Amniotic epithelial cell (primary cell): ENCODE measurements at regions not wholly inside any gene's neighbourhood (a gene's known extent, or its start where the extent isn't known, plus 50 kb on each side); places are given as distances from the start of the nearest gene placed in this dataset.

Experiments used
- DNase-seq: peaks from one replicate; pipeline ENCODE4 v3.0.0-alpha.2; 2010; ENCODE audit warnings: low read depth

DNA sequence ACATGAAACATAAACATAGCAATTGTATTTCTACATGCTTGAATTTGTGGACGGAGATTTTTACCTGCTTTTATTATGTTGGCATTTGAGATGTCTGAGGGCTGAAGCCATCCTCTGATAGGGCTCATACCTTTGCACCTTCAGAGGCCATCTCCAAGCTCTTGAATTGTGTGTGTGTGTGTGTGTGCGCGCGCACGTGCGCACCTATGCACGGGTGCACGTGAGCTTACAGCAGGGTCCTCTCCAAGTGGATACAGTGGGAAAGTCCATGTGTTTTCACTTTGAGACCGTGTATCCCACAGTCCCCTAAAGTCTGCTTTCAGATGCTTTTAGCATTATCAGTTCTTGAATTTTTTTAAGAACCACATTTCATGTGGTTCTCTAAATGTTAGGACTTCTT, 178.6 kb downstream of the RAB11FIP2 start:
- DNase-seq = no peak

DNA sequence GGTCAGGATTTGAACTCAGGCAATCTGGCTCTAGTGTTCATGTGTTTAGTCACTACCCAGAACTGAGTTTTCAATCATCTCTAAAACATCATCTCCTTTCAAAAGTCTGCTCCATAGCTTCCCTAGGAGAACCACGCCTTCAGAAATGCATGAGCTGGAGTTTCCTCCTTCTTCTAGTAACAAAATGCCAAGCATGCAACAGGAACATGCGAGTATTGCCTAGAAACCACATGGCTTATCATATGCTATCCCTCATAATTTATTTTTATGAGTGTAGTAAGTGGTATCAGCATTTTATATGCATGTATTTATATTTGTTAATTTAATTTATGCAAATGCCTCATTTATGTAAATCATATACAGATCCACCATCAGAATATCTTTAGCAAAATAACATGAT, 170.9 kb downstream of the RAB11FIP2 start:
- no peak for DNase-seq

DNA sequence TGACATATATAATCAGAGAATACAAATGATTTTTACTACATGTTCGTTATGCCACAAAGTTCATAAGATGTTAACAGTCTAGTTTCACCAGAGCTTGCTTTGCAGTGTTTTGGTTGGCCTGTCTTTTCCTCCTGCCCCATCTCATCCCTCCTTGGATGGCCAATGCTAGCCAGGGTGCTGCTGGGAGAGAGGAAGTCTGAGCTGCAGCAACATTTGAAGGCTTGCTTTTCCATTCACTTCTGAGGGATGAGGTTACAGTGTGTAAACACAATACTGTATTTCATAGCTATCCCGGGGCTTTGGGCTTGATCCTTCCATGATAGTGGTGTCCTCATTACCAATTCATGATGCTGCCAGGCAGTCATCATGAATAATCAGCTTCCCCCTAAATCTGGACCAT, 170.5 kb downstream of the RAB11FIP2 start:
- no peak for DNase-seq

DNA sequence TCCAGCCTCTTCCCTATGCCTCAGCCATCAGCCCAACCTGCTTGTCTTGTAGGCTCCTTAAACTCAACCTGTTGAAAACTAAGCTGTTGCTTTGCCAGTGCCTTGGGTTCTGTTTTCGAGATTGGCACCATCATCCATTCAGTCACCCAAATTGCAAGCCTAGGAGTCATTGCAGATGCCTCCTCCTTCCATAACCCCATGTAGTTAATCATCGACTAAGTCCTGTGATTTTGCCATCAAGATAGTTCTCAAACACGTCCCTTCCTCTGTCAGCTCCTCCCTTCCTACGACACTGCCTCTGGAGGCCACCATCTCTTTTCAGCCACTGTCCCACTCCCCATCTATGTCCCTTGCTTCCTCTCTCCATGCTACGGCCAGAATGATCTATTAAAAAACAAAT, 168.1 kb downstream of the RAB11FIP2 start:
- DNase-seq = no peak

DNA sequence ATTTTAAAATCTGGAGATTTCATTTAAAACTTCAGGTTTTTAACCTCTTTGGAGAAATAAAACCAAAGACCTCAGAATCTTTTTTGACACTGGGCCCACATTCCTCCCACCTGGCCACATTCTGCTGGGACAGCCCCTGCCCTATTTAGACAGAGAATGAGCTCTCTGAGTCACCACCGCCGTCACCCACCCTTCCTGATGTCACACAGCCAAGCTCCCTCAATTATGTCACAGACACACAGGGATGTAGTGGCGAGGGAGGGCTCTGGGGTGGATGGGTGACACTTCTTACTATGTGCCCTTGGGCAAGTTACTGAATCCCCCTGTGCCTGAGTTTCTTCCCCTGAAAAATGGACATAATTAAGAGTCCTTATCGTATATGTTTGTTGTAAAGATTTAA, 162.6 kb downstream of the RAB11FIP2 start:
- DNase-seq = no peak

DNA sequence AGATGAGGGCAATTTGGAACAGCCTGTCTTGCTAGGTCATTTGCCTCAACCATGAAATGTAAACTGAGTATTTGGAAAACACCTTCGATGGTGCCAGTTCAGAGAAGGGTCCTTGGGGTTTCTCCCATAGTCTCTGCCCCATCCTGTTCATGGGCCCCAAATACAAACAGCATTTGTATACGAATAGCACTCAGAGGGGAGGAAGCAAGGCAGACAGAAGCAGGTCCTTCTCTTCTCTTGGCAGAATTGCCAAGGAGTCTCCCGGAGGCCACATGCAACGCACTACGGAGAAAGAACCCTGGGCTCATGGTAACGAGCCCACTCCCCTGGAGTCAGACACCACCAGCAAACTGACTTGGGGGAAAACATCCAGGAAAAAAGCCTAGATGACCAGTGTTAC, 162.1 kb downstream of the RAB11FIP2 start:
- DNase-seq = no peak

DNA sequence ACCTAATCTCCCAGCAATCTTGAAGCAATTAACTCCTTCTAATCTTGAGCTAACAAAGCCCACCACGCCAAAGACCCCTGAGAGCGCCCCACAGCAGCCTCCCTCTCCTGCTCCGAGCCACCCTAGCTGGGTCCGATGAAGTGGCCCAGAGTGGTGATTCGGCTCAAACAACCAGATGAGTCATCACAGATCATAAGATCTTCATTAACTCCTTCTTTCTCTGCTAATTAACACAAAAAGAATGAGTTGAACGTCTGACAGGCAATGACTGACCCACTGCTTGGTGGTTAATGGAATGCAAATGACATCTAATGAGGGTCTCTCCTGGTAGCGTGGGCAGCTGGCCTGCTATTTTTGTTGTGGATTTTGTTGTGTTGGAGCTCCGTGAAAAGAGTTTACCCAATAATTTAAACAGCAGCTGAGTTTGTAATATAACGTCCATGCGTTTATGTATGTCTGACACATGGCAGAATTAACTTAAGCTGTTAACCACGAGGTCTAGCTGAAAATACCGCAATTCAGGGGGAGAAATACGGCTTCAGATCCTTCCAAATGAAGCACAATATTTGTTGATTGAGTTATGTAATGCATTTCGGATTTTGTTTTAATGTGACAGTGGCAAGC, 161.4 kb downstream of the RAB11FIP2 start:
- DNase-seq = no peak

DNA sequence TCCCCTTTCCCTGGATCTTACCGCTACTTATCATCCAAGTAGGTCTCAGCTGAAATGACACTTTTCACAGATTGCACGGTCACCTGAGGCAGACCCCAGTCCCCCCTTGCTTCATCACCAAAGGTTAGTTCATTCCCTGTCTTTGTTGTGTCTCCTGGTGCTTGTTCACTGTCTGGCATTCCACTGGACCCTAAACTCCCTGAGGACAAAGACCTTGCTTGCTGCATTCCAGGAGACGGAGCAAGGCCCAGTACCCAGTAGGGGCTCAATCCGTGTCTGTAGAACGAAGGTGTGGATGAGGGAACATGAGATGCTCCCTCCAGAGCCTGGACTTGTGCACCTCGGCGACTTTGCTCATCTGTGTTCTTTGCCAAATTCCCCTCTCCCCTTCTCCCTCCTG, 160.0 kb downstream of the RAB11FIP2 start:
- DNase-seq = no peak

DNA sequence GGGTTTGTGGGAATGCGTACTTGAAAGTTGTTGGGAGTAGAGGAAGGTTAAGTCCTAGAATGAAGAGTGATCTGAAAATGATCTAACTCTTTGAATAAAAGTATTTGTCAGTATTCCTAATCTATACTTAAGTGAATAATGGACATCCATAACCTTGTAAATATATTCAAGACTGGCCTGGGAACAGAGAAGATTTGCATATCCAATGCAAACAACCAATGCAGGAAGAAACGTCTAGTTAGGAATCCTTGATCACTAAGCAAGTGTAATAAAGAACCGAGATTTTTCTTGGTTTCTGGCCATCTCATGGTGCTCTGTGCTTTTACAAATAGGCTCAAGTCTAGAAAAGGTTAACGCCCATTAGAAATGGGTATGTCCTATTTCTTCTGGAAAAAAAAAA, 157.1 kb downstream of the RAB11FIP2 start:
- no peak for DNase-seq

DNA sequence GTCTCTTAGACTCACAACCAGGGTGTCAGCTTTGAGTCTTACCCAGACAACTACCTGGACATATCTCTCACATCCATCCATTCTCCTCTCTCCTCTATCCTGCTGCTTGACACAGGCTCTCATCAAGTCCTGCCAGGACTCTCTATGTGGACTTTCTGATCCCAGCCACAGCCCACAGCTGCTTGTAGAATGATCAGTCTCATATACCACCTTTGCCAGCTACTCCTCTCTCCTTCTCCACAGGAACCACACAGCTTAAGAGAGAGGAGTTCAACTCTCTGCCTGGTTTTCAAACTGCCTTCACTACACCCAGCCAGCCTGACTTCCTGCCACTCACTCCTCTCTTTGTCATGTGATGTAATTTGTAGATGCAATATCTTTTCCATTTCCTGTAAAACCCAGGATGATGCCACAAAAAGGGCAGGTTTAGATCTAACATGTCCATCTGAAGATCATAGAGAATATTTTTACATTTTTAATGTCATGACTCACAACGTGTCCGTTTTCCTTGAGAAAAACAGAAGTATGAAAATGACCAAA, 154.0 kb downstream of the RAB11FIP2 start:
- DNase-seq = no peak

DNA sequence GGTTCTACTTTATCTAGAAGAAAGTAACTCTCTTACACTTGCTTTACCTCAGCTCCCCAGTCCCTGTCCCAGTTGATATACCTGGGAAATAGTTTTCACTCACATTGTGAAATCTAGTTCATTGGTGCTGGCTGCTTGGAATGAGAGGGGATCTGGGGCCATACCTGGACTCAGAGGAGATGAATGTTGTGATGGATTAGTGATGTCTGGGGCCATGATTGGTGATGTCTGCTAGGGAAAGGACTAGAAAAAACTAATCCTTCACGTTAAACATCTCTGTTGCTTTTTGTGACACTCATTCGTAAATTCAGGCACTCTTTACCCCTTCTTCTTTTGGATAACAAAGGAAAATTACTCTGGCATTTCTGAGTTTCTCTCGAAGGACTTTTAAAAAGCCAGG, 152.4 kb downstream of the RAB11FIP2 start:
- no peak for DNase-seq

DNA sequence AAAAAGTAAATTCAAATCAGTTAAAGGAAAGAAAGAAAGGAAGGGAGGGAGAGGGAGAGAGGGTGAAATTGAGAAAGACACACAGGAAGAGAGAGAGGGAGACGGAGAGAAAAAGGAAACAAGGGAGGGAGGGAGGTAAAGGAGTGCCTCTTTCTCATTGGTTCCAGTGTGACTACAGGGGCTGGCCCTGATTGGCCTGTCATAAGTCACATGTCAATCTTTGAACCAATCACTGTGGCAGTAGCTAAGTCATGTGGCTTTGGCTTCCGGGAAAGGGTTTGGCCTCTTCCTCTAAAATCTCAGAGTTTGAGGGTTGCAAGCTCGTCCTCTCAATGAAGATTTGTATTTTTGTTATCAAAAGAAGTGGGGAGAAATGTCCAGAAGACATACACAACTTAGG, 150.2 kb downstream of the RAB11FIP2 start:
- no peak for DNase-seq

DNA sequence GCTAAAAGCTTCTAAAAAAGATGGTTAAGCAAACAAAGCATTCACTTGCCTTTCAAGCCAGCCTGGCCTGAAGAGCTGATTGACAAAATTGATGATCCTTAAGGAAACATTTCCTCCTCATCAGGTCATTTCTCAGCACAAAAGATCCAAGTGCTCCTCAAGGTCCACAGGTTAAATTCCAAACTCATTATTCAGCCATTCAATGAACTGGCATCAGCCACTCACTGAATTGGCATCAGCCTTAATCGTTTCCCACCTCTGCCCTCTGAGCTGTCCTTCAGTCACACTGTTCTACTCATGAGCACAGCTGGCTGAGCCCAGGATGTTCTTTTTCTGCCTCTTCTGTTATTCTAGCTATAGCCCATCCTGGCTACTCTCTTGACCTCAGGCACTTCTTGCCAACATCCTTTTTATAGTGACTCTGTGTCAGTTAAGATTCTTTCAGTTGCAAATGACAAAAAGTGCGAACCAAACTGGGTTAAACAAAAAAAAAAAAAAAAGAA, 147.5 kb downstream of the RAB11FIP2 start:
- DNase-seq = no peak

DNA sequence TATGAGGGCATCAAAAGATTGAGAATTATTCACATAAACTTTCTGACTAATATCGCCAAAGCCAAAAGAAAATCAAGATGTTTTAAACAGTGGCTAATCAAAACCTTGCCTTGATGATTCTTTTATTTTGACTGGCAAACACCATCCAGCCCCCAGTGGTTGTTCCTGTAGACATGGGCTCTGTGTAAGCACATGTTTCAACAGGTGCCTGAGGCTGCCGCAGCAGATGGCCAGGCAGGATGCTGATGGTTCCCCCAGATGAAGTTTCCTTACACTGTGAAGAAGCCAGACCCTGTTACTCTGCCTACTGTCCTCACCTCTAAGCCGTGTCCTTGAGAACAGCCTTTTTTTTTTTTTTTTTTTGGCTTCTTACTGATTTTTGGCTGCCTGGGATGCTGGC, 146.5 kb downstream of the RAB11FIP2 start:
- DNase-seq = no peak

DNA sequence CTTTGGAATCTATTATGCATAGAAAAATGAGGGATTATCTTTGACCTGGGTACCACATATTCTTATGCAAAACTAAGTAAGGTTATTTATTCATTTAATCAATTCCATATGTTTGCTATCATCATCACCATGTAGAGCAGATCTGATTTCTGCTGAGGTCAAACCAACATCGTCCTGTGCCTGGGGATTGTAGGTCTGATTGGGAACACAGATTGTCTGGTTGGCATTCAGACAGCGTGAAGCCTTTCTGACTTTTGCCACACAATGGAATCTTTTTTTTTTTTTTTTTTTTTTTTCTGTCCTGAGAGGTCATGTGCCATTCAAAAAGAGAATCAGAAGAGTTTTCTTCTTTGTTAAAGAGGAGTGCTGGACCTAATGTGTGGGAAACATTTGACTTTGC, 142.9 kb downstream of the RAB11FIP2 start:
- no peak for DNase-seq

DNA sequence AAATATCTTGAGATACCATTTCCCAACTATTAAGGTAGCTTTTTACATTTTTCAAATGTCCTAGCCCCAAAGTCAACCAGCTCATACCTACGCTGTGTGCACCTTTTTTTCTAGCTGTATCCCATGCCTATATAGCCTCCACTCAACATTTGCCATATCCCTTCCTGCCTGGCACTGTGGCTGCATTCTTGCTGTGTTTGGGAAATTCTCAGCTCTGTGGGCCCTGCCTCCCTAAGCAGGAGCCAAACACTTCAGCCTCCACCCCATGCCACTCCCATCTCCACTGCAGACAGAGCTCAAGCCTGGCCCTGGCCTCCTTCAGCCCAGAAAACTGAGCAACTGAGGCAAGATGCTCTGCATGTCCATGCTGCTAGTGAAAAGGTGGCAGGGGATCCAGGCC, 141.3 kb downstream of the RAB11FIP2 start:
- DNase-seq = no peak

DNA sequence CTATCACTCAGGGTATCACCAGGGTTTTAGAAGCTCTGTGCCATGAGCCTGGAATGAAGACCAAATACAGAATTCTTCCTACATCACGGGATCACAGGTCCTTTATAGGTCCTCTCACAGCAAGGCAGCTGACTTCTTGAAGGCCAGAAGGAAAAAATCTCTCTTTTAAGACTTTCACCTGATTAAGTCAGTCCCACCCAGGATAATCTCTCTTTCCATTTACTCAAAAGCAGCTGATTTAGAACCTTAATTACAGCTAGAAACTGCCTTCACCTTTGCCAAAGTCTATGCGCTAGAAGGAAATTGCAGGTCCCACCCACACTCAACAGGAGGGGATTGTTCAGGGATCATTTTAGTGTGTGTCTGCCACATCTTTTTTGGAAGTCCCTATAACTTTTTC, 135.1 kb downstream of the RAB11FIP2 start:
- DNase-seq = no peak

DNA sequence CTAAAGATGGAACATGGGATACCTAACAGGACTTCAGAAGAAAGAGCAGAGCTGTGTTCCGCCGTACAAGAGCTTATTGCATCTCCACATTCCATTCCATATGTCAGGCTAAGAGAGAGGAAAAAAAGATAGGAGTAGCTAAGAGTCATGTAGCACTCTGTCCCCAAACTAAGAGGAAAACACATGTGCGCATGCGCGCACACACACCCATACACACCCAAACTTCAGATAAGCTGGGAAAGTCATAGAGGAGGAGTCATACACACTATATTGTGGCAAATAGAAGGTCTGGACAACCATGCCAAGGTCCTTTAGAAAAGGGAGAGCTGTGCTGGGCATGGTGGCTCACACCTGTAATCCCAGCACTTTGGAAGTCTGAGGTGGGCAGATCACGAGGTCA, 132.4 kb downstream of the RAB11FIP2 start:
- no peak for DNase-seq

DNA sequence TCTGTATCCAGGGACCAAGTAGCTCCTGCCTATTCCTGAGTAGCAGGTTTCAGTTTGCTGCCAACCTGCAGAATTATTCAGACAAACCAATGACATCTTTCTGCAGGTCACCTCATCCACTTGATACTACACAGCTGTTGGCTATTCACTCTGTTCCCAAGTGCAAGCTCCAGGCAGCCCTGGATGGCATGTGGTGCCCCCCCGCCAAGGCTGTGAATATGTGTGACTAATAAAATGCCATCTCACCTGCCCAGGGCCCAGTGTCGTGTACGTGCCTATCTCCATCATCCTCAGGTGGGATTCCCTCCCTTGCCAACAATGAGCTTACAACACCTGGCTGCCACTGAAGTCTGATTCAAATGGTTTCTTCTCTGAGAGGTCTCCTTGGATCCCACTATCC, 125.8 kb downstream of the RAB11FIP2 start:
- no peak for DNase-seq

DNA sequence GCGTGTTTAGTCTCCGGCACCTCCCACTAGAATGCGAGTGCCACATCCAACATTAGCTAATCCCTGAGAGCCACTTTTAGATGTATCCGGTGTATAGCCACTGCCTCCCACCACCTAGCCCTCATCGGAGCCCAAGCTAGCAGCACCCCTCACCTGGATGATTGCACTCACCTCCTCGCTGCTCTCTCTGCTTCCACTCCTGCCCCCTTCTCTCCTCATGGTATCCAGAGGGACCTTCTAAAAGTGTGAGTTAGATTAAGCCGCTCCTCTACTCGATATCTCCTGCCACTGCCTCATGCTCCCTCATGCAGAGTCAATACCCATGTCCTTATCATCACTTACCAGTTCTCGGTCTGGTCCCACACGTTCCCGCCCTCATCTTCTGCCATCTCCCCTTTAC, 125.3 kb downstream of the RAB11FIP2 start:
- no peak for DNase-seq

DNA sequence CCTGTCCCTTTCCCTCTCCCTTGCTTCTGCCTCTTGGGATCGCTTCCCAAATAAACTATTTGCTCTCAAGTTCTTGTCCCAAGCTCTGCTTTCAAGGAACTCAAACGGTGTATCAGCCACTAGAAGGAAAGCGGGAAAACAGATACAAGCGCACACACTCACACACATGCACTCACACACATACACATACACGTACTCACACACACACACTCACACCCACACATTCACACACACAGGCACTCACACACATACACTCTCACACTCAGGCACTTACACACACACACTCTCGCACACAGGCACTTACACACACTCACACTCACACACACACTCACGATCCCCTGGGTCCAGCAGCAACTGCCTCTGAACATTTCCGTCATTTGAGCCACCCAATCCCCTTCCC, 121.9 kb downstream of the RAB11FIP2 start:
- DNase-seq = no peak

DNA sequence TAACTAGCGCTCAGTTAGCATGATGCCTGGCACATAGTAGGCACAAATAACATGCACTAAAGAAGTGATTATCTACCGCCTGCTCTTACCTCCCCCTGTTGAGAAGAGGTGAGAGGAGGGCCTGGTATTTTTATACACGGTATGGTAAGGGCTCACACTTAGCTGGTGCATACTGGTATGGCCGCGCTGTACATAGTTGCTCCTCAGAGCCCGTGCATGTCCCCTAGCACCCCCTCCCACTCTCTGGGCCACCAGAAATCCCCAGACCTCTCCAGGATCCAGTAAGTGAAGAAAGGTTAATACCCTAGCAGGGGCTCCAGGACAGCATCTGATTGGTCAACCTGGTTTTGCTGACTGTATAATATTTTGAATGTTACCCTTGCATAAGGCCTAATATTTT, 121.4 kb downstream of the RAB11FIP2 start:
- DNase-seq = no peak

DNA sequence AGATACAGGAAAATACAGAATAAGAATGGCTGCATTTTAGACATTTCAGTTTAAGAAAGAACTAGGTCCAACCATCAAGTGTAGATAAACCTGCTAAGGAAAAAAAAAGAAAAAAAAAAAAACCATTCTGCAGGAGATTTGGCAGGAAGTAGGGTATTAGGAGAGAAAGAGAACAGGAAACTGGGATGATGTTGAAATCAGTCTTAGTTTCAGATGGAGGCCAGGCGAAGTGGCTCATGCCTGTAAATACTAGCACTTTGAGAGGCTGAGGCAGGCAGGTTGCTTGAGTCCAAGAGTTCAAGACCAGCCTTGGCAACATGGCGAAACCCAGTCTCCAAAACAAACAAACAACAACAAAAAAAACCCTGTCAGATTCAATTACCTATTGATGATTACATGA, 120.2 kb downstream of the RAB11FIP2 start:
- DNase-seq = no peak

DNA sequence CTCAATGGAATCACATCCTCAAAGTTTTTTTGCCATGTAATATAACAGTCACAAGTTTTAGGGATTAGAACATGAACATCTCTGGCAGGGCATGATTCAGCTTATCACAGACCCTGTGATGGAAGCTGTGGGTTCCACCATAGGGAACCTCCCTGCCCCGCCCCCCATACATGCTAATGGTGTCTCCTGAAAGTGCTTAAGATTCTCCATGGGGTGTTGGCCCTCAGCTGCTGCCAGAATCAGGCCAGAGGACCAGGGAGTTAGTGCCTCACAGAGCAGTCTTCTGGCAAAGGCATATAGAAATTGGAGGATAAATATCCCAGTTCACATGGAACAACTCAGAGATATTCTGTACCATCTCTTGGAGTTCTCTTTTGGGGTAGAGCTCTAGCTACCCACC, 119.4 kb downstream of the RAB11FIP2 start:
- no peak for DNase-seq
